C4-2B (cell line): ENCODE measurements at regions not wholly inside any gene's neighbourhood (a gene's known extent, or its start where the extent isn't known, plus 50 kb on each side); places are given as distances from the start of the nearest gene placed in this dataset.

Experiments used
- H3K27ac ChIP-seq: fragments of 450-650 bp; 2 replicates; pipeline ENCODE4 v1.5.1; 2017
- ZFX ChIP-seq: fragments of 450-650 bp; IDR thresholded peaks from 2 replicates; pipeline ENCODE4 v1.6.1; 2017
- TF ChIP-seq, protein P1 (sequence below): fragments of 450-650 bp; conservative IDR thresholded peaks from 2 replicates; pipeline ENCODE4 v1.5.1; 2017; ENCODE audit warnings: mild to moderate bottlenecking

- TF ChIP-seq, protein P1, sequence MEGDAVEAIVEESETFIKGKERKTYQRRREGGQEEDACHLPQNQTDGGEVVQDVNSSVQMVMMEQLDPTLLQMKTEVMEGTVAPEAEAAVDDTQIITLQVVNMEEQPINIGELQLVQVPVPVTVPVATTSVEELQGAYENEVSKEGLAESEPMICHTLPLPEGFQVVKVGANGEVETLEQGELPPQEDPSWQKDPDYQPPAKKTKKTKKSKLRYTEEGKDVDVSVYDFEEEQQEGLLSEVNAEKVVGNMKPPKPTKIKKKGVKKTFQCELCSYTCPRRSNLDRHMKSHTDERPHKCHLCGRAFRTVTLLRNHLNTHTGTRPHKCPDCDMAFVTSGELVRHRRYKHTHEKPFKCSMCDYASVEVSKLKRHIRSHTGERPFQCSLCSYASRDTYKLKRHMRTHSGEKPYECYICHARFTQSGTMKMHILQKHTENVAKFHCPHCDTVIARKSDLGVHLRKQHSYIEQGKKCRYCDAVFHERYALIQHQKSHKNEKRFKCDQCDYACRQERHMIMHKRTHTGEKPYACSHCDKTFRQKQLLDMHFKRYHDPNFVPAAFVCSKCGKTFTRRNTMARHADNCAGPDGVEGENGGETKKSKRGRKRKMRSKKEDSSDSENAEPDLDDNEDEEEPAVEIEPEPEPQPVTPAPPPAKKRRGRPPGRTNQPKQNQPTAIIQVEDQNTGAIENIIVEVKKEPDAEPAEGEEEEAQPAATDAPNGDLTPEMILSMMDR = no peak
- TF ChIP-seq ZFX = no peak
- peak overlapping the region; percentile 100 for H3K27ac ChIP-seq
Observed at GRCh38 chr1:234958706-234959657, 169.7 kb downstream of the TOMM20 start.

DNA sequence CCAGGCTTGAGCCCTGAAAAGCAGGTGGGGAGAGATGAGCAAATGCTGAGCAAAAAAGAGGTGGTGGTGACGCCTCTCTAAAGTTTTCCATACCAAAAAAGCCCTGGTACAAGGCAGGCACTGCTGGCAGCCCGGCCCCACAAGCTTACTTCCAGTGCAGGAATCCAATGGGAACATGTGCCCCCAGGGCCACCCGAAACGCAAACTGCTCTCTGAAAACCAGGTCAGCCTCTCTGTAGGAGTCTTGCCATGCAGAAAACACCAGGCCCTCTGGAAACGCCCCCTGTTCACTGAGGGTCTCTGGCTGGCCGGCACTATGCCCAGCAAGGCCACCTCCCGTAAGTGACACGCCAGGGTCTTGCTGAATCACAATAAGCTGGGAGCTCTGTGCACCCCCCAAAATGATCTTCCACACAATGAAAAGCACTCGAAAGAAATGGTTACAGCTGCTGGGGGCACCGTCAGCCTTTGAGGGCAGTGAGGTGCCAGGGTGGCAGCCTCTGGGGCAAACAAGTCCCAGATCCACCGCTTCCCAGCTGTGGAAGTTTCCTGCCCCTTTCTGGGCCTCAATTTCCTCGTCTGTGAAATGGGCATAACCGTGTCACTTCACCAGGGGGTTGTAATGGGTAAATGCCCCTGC is 170.5 kb downstream of the TOMM20 start:
- peak overlapping the region; percentile 100 for H3K27ac ChIP-seq
- no peak for TF ChIP-seq ZFX
- TF ChIP-seq, protein P1 = no peak

- H3K27ac ChIP-seq = peak overlapping the region; percentile 100
- TF ChIP-seq, protein P1 = no peak
- TF ChIP-seq ZFX = no peak
Observed at GRCh38 chr1:234957330-234958065, 171.1 kb downstream of the TOMM20 start.

DNA sequence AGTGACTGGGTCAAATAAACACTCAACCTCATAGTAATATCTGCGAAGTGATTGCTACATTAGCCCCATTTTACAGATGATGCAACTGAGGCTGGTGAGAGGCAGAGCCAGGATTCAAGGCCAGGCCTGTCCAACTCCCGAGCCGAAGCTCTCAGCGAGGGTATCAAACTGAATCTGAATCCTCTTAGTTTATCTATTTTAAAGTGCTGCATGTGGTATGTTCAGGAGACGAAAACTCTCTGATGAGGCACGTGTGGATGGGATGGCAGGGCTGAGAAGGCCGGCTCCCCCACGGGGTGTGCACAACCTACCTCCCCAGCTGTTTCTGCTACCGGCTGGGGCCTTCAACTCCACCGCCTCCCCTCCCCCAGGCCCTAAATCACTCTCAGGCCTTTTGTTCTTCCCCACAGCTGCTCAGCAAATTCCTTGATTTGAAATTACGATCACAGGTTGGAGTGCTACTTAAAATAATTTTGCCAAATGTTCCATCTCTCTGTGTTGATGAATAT is 171.8 kb downstream of the TOMM20 start:
- 0 out of 2 replicates have a peak, but pooled peaks have one; percentile 35 for TF ChIP-seq ZFX
- TF ChIP-seq, protein P1 = no peak
- H3K27ac ChIP-seq = peak overlapping the region; percentile 100

DNA sequence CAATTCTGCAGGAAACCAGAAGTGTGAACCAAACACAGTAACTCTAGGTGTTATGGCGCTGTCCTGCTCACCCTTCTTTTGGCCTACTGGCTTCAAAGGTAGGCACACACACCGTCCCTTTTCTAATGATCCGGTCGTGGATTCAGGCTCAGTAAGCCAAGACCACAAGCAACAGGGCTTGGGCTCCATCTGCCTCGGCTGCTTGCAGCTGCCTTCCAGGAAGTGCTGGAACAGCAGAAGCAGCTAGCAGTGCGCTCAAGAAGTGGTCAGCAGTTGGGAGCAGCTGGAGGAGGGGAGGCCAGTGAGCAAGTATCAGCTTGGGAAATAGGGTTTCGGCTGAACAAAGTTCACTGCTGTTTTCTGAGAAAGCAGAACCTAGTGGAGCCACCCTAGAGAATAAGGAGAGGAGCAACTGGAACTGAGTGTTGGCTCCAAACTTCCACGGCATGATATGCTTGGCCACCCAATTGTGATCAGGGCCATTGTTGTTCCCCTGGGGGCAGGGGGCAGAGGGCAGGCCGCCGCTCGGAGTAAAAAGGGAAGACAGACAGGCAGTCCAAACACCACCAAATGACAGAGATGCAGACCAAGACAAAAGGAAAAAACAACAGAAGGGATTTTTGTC is 173.4 kb downstream of the TOMM20 start:
- H3K27ac ChIP-seq = peak overlapping the region; percentile 3; the same call in 1 of the 2 replicates
- TF ChIP-seq ZFX = no peak
- TF ChIP-seq, protein P1 = no peak

DNA sequence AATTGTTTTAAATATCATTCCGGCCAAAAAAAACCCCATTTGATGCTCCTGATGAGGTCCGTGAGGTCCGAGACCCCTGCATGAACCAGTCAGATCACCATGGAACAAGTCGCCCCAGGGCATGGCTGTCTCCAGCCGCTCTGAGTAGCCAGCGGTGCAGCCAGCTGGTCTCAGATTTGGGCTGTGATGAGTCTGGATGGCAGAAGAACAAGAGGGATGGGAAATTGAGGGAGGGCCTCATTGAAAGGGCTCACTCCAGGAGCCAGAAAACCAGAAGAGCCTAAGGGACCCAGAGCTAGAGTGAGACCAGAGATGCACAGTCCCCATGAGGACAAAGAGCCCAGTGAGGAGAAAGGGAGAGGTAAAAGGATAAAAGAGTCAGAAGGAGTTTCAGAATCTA is 174.0 kb downstream of the TOMM20 start:
- no peak for TF ChIP-seq ZFX
- TF ChIP-seq, protein P1 = no peak
- H3K27ac ChIP-seq = no peak overlapping the region
